Umbilical cord (tissue), 1 donor: ENCODE measurements at regions not wholly inside any gene's neighbourhood (a gene's known extent, or its start where the extent isn't known, plus 50 kb on each side); places are given as distances from the start of the nearest gene placed in this dataset.
A peak's percentile ranks its signal among the peaks of the same experiment; 100 is the strongest.

Experiments used
- DNase-seq: peaks from one replicate; pipeline ENCODE4 v3.0.0-alpha.2; 2015; ENCODE audit warnings: low spot score

DNA sequence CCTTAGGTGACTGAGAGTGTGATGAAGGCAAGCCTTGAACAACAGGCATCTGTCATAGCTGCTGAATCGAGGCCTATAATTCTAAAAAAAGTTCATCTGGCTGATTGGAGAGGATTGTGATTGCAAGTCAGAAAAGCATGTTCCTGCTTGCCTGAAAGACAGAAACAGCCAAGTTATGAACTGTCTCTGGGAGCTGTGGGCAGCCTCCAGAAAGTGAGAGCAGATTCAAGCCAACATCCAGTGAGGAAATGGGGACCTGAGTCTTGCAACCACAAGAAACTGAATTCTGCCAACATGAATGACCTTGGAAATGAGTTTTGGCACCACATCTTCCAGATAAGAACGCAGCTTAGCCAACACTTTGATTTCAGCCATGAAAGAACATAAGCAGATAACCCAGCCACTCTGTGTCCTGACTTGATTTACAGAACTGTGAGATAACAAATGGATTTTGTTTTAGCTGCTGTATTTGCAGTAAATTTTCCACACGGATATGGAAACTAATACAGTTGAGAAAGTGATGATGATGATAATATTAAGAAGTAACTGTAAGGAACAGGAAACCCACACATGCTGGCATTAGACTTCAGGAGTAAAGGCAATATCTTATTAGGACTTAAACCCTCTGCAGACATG, 240.3 kb upstream of the NDST3 start:
- peak; percentile 92 for DNase-seq

DNA sequence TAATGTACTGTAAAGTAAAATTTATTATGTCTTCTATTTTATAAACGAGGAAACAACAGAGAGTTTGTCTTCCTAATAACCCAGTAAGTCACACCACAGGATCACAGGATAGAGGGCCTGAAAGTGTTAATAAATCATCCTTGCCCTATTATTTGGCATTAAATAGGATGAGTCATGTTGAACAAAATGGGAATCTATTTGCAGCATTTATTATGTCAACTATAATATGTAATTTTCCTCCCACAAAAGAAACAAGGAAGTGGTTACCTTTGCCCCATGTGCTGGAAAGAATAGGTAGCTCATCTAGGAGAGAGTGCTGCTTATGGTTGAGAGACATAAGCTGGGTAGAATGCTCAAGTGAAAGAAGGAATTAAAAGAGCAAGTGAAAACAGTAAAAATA, 237.6 kb upstream of the NDST3 start:
- DNase-seq, result no peak

GRCh38 chr4:117800636-117801035, 233.7 kb upstream of the NDST3 start:
- DNase-seq, result no peak

DNA sequence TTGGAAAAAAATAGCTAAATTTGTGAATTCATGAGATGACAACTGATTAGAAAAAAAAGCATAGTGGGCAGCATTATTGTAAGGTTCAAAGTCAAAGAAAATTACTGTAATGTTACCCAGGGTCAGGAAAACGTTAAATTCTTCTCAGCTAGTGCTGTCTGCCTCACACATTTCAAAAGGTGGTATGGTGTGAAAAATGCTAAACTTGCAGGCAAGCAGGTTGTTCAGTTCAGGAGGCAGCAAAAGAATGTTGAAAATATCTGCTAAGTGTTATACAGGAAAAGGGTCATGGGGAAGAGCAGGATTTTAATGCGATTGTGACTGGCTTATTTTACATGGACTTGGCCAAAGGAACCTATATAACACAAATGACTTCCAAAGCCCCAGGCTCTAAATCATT, 232.5 kb upstream of the NDST3 start:
- DNase-seq, result peak; percentile 24

- DNase-seq, result no peak
These were observed 222.6 kb upstream of the NDST3 start for GRCh38 chr4:117811731-117812130.

- DNase-seq, result no peak
These were observed 219.7 kb upstream of the NDST3 start for GRCh38 chr4:117814277-117815246.

- no peak for DNase-seq
These were observed 217.0 kb upstream of the NDST3 start for GRCh38 chr4:117817301-117817700.

- DNase-seq, result no peak
These were observed 212.5 kb upstream of the NDST3 start for GRCh38 chr4:117821834-117822233.

DNA sequence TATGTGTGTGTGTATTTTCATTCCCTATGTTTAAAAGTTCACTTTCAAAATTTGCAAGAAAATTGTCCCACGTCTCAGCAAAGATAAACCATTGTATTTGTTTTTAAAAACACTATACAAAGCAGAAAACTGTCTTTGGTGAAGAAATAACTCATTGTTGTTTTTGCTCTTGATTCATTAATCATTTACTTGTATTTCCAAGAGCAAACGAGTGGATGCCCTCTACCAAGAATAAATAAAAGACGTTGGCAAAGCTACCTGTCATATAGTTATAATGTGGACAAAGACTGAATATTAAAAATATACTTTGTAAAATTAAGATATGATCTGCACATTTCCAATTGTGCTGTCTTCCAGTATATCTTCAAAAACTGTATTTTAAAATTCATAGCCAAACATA, 210.9 kb upstream of the NDST3 start:
- no peak for DNase-seq

- no peak for DNase-seq
These were observed 208.7 kb upstream of the NDST3 start for GRCh38 chr4:117825600-117825999.

GRCh38 chr4:117831060-117831683, 203.1 kb upstream of the NDST3 start:
- no peak for DNase-seq

DNA sequence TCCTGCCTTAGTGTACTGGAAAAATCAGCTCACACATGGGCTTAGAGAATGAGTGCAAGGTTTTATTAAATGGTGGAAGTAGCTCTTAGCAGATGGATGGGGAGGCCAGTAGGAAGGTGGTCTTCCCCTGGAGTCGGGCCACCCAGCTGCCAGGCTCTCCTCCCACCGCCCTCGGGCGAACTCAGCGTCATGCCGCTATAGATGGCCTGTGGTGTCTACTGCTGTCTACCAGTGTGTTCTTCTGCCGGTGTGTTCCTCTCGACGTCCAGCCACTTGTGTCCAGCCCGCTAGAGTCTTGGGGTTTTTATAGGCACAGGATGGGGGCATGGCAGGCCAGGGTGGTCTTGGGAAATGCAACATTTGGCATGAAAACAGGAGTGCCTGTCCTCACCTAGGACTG, 198.7 kb upstream of the NDST3 start:
- DNase-seq, result no peak

GRCh38 chr4:117844594-117844993, 189.7 kb upstream of the NDST3 start:
- peak; percentile 33 for DNase-seq

DNA sequence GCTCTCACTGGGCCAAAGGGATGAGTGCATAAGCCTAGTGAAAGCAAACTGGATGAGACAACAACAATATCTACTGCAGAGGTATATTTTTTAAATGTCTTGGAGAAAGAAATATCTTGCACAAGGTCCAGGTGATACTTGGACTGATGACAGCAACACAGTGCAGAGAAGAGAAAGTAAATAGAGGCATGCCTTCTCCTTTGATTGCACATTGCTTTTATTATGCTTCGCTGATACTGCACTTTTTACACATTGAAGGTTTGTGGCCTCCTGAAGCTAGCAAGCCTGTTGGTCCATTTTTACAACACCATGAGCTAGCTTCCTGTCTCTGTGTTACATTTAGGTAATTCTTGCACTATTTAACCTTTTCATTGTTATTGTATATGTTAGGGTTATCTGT, 189.0 kb upstream of the NDST3 start:
- DNase-seq, result no peak

DNA sequence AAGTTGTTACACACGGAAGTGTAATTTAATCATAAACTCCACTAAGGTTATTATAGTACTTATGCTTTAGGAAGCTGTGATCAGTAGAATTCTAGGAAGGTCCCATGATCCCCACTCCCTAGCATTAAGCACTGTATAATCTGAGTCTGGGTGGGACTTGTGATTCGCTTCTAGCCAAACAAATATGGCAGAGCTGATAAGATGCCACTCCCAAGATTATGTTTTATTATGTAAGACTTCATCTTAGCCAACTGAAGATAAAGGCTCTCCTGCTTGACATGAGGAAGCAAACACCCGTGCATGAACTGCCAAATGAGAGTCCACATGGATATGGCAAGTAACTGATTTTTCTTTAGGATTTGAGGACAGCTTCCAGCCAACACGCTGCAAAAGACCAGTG, 186.4 kb upstream of the NDST3 start:
- DNase-seq, result peak; percentile 44

DNA sequence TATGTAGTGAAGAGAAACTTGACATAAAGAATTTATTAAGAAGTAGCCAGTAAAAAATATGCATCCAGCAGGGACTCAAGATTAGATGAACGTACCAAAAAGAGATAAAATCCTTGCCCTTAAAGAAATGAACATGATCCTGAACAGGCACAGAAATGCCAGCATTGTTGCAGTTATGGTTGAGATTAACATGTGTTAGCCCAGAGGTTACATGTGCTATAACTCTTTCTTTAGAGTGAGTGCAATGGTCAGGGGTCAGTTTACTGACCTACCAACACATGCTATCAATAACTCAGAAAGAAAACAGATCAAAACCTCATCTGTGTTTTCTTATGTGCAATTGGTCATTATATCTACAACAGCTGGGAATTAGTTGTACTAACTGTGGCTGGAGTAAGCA, 166.1 kb upstream of the NDST3 start:
- DNase-seq, result no peak

GRCh38 chr4:117873779-117874178, 160.5 kb upstream of the NDST3 start:
- DNase-seq, result no peak

GRCh38 chr4:117874216-117874615, 160.1 kb upstream of the NDST3 start:
- DNase-seq, result no peak

DNA sequence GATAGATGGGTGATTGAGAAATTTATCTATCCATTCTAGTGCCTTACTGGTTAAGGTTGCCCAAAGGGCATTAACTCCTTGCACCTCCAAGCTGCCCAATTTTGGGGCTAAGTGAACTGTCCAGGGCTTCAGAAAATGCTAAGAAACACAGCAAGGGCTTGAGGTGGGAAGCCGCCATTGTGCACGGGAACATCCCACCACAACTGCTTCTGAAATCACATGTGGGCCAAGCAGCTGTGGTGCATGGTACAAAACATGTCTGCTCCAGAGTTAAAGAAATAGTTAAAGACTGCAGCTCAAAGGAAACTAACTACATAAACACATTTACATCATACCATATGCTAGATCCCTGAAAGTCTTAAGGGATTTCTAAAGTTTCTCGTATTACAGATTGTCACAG, 144.3 kb upstream of the NDST3 start:
- DNase-seq, result peak; percentile 65

GRCh38 chr4:117893207-117893606, 141.1 kb upstream of the NDST3 start:
- DNase-seq, result peak; percentile 68

DNA sequence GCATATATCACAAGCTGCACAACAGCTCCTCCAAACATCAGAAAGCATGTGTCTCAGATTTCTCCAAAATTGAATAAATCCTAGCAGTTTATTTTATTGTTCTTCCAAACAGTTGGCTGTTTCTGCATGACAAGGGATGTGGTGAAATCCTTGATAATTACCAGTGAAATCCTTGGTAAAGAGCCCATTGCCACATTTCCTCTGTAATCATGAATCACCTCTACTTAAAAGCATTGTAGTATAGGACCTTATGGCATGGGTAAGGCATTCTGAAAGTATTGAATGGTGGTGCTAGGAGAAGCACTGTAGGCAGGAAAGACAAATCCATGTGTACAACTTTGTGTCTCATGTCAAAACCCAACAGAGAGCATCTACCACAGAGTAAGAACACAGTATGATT, 135.8 kb upstream of the NDST3 start:
- DNase-seq, result no peak

DNA sequence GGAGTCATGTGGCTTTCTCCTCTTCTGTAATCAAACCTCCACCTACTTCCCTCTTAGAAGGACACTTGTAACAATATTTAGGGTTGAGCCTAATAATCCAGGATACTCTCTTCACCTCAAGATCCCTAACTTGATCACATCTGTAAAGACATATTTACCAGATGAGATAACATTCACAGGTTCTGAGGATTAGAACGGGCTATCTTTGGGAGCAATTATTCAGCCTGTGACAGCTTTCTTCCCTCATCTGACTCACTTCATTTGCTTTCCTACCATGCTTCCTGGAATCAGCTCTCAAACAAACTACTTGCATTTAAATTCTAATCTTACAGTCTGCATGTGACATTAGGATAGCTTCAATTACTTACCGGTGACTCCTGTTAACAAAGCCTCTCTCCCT, 133.5 kb upstream of the NDST3 start:
- DNase-seq, result no peak

- no peak for DNase-seq
These were observed 126.6 kb upstream of the NDST3 start for GRCh38 chr4:117907646-117908045.
